Lung (tissue), 11 donors: ENCODE measurements at regions not wholly inside any gene's neighbourhood (a gene's known extent, or its start where the extent isn't known, plus 50 kb on each side); places are given as distances from the start of the nearest gene placed in this dataset.

ENCODE experiments used
- ATAC-seq: fragments of 200-7000 bp; cut with Tn5 transposase; one replicate; pipeline ENCODE4 v1.9.1; 2020; ENCODE audit warnings: moderate number of reproducible peaks; ENCODE audit not compliant: insufficient read depth, low FRiP score
- DNase-seq, 3 donors: peaks; one replicate each; pipeline ENCODE4 v3.0.0-alpha.2; 2013 to 2017
- H3K27ac ChIP-seq, 2 donors: one replicate each; pipeline ENCODE4 v1.5.1; 2013; ENCODE audit warnings: mild to moderate bottlenecking in 2 of 2, moderate library complexity in 2 of 2, control low read depth in 1 of 2, inconsistent platforms in 1 of 2, low read depth in 1 of 2, low read length in 1 of 2
- H3K27me3 ChIP-seq, 3 donors: one replicate each; pipeline ENCODE4 v1.5.1; 2013; ENCODE audit warnings: low read length in 2 of 3; ENCODE audit not compliant: control insufficient read depth in 3 of 3, insufficient read depth in 3 of 3
- H3K36me3 ChIP-seq, 4 donors: one replicate each; pipeline ENCODE4 v1.5.1; 2013; ENCODE audit warnings: low read length in 4 of 4, mild to moderate bottlenecking in 1 of 4, moderate library complexity in 1 of 4; ENCODE audit not compliant: control insufficient read depth in 4 of 4, insufficient read depth in 4 of 4
- H3K4me1 ChIP-seq, 5 donors: one replicate each; pipeline ENCODE4 v1.5.1; 2013; ENCODE audit warnings: low read length in 5 of 5, mild to moderate bottlenecking in 2 of 5, moderate library complexity in 1 of 5; ENCODE audit not compliant: control insufficient read depth in 5 of 5, insufficient read depth in 5 of 5
- H3K4me3 ChIP-seq: one replicate; pipeline ENCODE4 v1.5.1; 2013; ENCODE audit warnings: mild to moderate bottlenecking, control low read depth, moderate library complexity
- H3K9ac ChIP-seq, 2 donors: one replicate each; pipeline ENCODE4 v1.5.1; 2013; ENCODE audit warnings: low read length in 2 of 2, control low read depth in 1 of 2; ENCODE audit not compliant: insufficient read depth in 1 of 2
- H3K9me3 ChIP-seq, 4 donors: one replicate each; pipeline ENCODE4 v1.5.1; 2013; ENCODE audit warnings: low read length in 3 of 4, mild to moderate bottlenecking in 1 of 4, moderate library complexity in 1 of 4; ENCODE audit not compliant: control insufficient read depth in 4 of 4, insufficient read depth in 3 of 4
- CTCF ChIP-seq: IDR thresholded peaks from 2 replicates; pipeline ENCODE4 v1.5.1; 2012; ENCODE audit warnings: mild to moderate bottlenecking; ENCODE audit errors: control extremely low read depth, extremely low read depth
- WGBS, 2 donors: extraction: QIAGEN DNeasy Blood & Tissue Kit; methylation state at CpG; one replicate each; pipeline ENCODE4 v1.1.7; 2013; 5-methylcytosine and 5-hydroxymethylcytosine counted together
- donor health status: control.
- donor health status: control.
- donor health status: Bipolar disorder and iron deficiency.
- donor health status: healthy.
- donor health status: DM: yes; HTN: yes; CAD: no.

GRCh38 chr17:77480509-77481215 is 339.9 kb downstream of the SEC14L1 start:
- DNase-seq (no peak), ATAC-seq (no peak)
- H3K27ac ChIP-seq, result no peak overlapping the region
- no peak for TF ChIP-seq CTCF
- 88 to 89% methylated on average over 25 of the region's 25 CpGs for WGBS, 2 donors
- H3K4me3 ChIP-seq, result no peak overlapping the region
- H3K27me3 ChIP-seq, result no peaks in the 10 kb centered on the region
- no peak overlapping the region for H3K9ac ChIP-seq
- H3K36me3 ChIP-seq, result peaks cover 0 to 32% (median 16%) of the 10 kb centered on the region in 4 donors
- H3K9me3 ChIP-seq, result peaks cover 0 to 4% (median 0%) of the 10 kb centered on the region in 4 donors
- H3K4me1 ChIP-seq, result peaks cover 0 to 72% (median 41%) of the 10 kb centered on the region in 5 donors

- H3K9me3 ChIP-seq, result peaks cover 0 to 4% (median 0%) of the 10 kb centered on the region in 4 donors
- H3K4me1 ChIP-seq, result peaks cover 0 to 61% (median 31%) of the 10 kb centered on the region in 5 donors
- peaks cover 0 to 38% (median 18%) of the 10 kb centered on the region in 4 donors for H3K36me3 ChIP-seq
- WGBS, 2 donors, result 93 to 95% methylated on average over 35 of the region's 35 CpGs
- H3K27me3 ChIP-seq, result no peaks in the 10 kb centered on the region
- DNase-seq, result peak; percentile 55 to 65 (median 58)
- no peak for TF ChIP-seq CTCF
- H3K4me3 ChIP-seq, result no peak overlapping the region
- H3K27ac ChIP-seq, result no peak overlapping the region
- no peak overlapping the region for H3K9ac ChIP-seq
- no peak for ATAC-seq
These were observed 341.0 kb downstream of the SEC14L1 start for GRCh38 chr17:77481476-77482374.

GRCh38 chr17:77482375-77483127 is 341.8 kb downstream of the SEC14L1 start:
- DNase-seq, result no peak
- Histone ChIP-seq H3K36me3 (peaks cover 0 to 43% (median 18%) of the 10 kb centered on the region in 4 donors), H3K9me3 (peaks cover 0 to 4% (median 0%) of the 10 kb centered on the region in 4 donors), H3K4me1 (peaks cover 0 to 53% (median 23%) of the 10 kb centered on the region in 5 donors), H3K27me3 (no peaks in the 10 kb centered on the region), H3K27ac (no peak overlapping the region), H3K4me3 (no peak overlapping the region), H3K9ac (no peak overlapping the region)
- 89 to 90% methylated on average over 25 of the region's 25 CpGs for WGBS, 2 donors
- no peak for TF ChIP-seq CTCF
- no peak for ATAC-seq
